Panc1 (cell line): ENCODE measurements at regions not wholly inside any gene's neighbourhood (a gene's known extent, or its start where the extent isn't known, plus 50 kb on each side); places are given as distances from the start of the nearest gene placed in this dataset.
"Not testable (repeated sequence)": the region's sequence is repeated elsewhere in the genome, so short reads cannot be mapped to it uniquely, and the experiment has no call there.

ENCODE experiments used
- ATAC-seq: fragments of 200-7000 bp; cut with Tn5 transposase; 2 replicates; pipeline ENCODE4 v1.9.1; 2020; ENCODE audit warnings: mild to moderate bottlenecking, moderate library complexity
- BruUV-seq: library from RNA; stranded (reverse); fragments of 400-500 nt; replicated peaks from 2 replicates; lab custom pipeline; 2021; lab: Mats Ljungman, UMichigan
- CTCF ChIA-PET: fragments of 300-600 bp; sonication (Branson Sonifier 250); formaldehyde crosslinking; loops from one replicate; lab custom pipeline; 2022; ENCODE audit warnings: antibody characterized with exemption; lab: Charles Lee
- POLR2A ChIA-PET: fragments of 300-600 bp; sonication (Branson Sonifier 250); formaldehyde crosslinking; loops from one replicate; lab custom pipeline; 2022; ENCODE audit warnings: antibody characterized with exemption; lab: Charles Lee
- DNase-seq: peaks from one replicate; pipeline ENCODE4 v3.0.0-alpha.2; 2010; ENCODE audit warnings: low read depth, low spot score
- H3K27ac ChIP-seq: 2 replicates; pipeline ENCODE4 v1.5.1; 2011; ENCODE audit warnings: mild to moderate bottlenecking, low read length, inconsistent platforms
- H3K27me3 ChIP-seq: fragments of 200-500 bp; sonication (Bioruptor generic); 2 replicates; pipeline ENCODE4 v1.6.0; 2014; ENCODE audit warnings: low read length, inconsistent platforms; ENCODE audit not compliant: control insufficient read depth, insufficient read depth
- H3K36me3 ChIP-seq: fragments of 200-500 bp; sonication (Bioruptor generic); 2 replicates; pipeline ENCODE4 v1.5.1; 2014; ENCODE audit warnings: inconsistent platforms, mild to moderate bottlenecking, low read length, moderate library complexity; ENCODE audit not compliant: control insufficient read depth, insufficient read depth
- H3K4me1 ChIP-seq: 2 replicates; pipeline ENCODE4 v1.5.1; 2011; ENCODE audit warnings: inconsistent platforms, mild to moderate bottlenecking, low read length, moderate library complexity; ENCODE audit not compliant: control insufficient read depth, insufficient read depth
- H3K4me3 ChIP-seq, 2 experiments: 2 replicates each; pipeline ENCODE4 v1.5.1; 2011 to 2012; ENCODE audit warnings: low read depth in 2 of 2, low read length in 2 of 2, mild to moderate bottlenecking in 2 of 2, inconsistent platforms in 1 of 2, moderate library complexity in 1 of 2
- H3K9me3 ChIP-seq: fragments of 200-500 bp; sonication (Bioruptor generic); 2 replicates; pipeline ENCODE4 v1.5.1; 2014; ENCODE audit warnings: low read depth, mild to moderate bottlenecking, inconsistent platforms, low read length, moderate library complexity; ENCODE audit not compliant: control insufficient read depth, insufficient read depth
- CTCF ChIP-seq: fragments of 450-650 bp; IDR thresholded peaks from 2 replicates; pipeline ENCODE4 v1.5.1; 2017; ENCODE audit warnings: mild to moderate bottlenecking
- POLR2AphosphoS5 ChIP-seq: IDR thresholded peaks from 2 replicates; pipeline ENCODE4 v1.6.1; 2012; ENCODE audit warnings: mild to moderate bottlenecking, low read depth, low read length, moderate library complexity
- REST ChIP-seq, 2 experiments: IDR thresholded peaks; 2 replicates each; pipeline ENCODE4 v1.6.1; 2011 to 2012; ENCODE audit warnings: low read depth in 2 of 2, control low read depth in 1 of 2, low read length in 1 of 2, mild to moderate bottlenecking in 1 of 2, moderate library complexity in 1 of 2; ENCODE audit not compliant: insufficient read depth in 1 of 2
- SIN3A ChIP-seq: IDR thresholded peaks from 2 replicates; pipeline ENCODE4 v1.6.1; 2012; ENCODE audit warnings: low read depth, mild to moderate bottlenecking, low read length, moderate library complexity, borderline replicate concordance; ENCODE audit not compliant: insufficient read depth
- TCF7L2 ChIP-seq: IDR thresholded peaks from 2 replicates; pipeline ENCODE4 v1.6.1; 2011; ENCODE audit warnings: mild to moderate bottlenecking, low read depth, low read length, inconsistent platforms
- in situ Hi-C: cut with HindIII; loops from 2 replicates; pipeline ENCODE4 v1.10.0; 2016; ENCODE audit warnings: low sequenced_read_pairs, low pct_unique_long_range_greater_than_20kb
- intact Hi-C: fragments of 100-400 bp; cut with micrococcal nuclease; formaldehyde crosslinking; loops from one replicate; pipeline ENCODE4 v1.10.0; 2022; ENCODE audit not compliant: unreplicated experiment

GRCh38 chr7:68875857-68876256 lies 722.4 kb upstream of the AUTS2 start:
- intact Hi-C loops (no loop called here), in situ Hi-C loops (no loop called here)
- TF ChIP-seq REST (IDR thresholded peaks at IDR 0.05; ENCODE audit: insufficient read depth in 1 of 2, low read depth in 2 of 2, low read length in 1 of 2) (no peak), SIN3A (no peak), TCF7L2 (no peak), POLR2AphosphoS5 (no peak), CTCF (no peak)
- no peak overlapping the region for H3K27ac ChIP-seq
- no peaks in the 10 kb centered on the region for H3K4me1 ChIP-seq
- H3K9me3 ChIP-seq: no peaks in the 10 kb centered on the region
- H3K36me3 ChIP-seq: no peaks in the 10 kb centered on the region
- no peak overlapping the region for H3K4me3 ChIP-seq
- no peak for ATAC-seq
- CTCF ChIA-PET: no interaction called here
- no TSS peak for BruUV-seq
- POLR2A ChIA-PET: no interaction called here
- H3K27me3 ChIP-seq: no peaks in the 10 kb centered on the region
- no peak for DNase-seq

GRCh38 chr7:68887116-68887515 lies 711.2 kb upstream of the AUTS2 start:
- H3K9me3 ChIP-seq, BruUV-seq, H3K4me1 ChIP-seq, ATAC-seq, intact Hi-C loops, H3K36me3 ChIP-seq, H3K4me3 ChIP-seq, CTCF ChIA-PET, H3K27ac ChIP-seq, DNase-seq, POLR2A ChIA-PET, in situ Hi-C loops, H3K27me3 ChIP-seq: not testable (repeated sequence)

GRCh38 chr7:68888971-68889385 lies 709.3 kb upstream of the AUTS2 start:
- no peak for TF ChIP-seq TCF7L2
- TF ChIP-seq POLR2AphosphoS5: no peak
- TF ChIP-seq CTCF: no peak
- TF ChIP-seq SIN3A: no peak
- no peak for TF ChIP-seq REST (IDR thresholded peaks at IDR 0.05; ENCODE audit: insufficient read depth in 1 of 2, low read depth in 2 of 2, low read length in 1 of 2)
- intact Hi-C loops: no loop called here
- ATAC-seq: no peak
- Histone ChIP-seq H3K4me1 (no peaks in the 10 kb centered on the region), H3K27me3 (no peaks in the 10 kb centered on the region; the same call in 1 of the 2 replicates), H3K27ac (no peak overlapping the region), H3K36me3 (no peaks in the 10 kb centered on the region), H3K9me3 (no peaks in the 10 kb centered on the region), H3K4me3 (no peak overlapping the region)
- no peak for DNase-seq
- in situ Hi-C loops: no loop called here
- CTCF ChIA-PET: no interaction called here
- BruUV-seq: no TSS peak
- POLR2A ChIA-PET: no interaction called here
